Fibroblast of skin of scalp (primary cell): ENCODE measurements at regions not wholly inside any gene's neighbourhood (a gene's known extent, or its start where the extent isn't known, plus 50 kb on each side); places are given as distances from the start of the nearest gene placed in this dataset.

Experiments used
- DNase-seq: peaks from one replicate; pipeline ENCODE4 v3.0.0-alpha.2; 2013

DNA sequence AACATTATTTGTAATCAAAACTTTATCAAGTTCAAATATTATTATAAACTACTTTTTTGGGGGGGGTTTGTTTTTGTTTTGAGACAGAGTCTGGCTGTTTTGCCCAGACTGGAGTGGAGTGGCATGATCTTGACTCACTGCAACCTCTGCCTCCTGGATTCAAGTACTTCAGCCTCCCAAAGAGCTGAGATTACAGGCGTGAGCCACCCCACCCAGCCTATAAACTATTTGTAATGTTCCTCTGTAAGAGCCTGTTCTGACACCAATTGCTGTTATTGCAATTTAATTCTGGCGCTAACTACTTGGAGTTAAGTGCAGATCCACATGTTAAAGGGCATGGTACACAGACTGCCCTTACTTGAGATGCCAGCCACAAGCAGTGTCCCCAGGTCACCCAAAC, 478.1 kb upstream of the NRP1 start:
- DNase-seq = no peak

DNA sequence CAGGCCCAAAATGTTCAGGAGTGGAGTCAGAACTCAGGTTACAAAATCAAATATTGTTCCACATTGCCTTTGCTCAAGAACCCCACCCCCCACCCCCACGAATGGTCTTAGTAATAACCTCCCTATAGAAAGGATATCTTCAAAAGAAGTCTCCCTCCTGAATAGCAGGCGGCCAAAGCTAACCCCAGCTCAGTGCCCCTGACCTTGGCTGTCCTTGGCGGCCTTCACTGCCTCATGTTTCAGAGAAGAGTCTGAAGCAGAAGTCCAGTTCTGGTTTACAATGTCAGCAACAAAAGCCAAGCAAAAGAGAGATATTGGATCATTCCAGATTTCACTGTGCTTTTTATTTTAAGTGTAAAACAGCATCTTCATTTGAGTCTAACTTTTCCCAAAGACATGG, 476.5 kb upstream of the NRP1 start:
- no peak for DNase-seq

DNA sequence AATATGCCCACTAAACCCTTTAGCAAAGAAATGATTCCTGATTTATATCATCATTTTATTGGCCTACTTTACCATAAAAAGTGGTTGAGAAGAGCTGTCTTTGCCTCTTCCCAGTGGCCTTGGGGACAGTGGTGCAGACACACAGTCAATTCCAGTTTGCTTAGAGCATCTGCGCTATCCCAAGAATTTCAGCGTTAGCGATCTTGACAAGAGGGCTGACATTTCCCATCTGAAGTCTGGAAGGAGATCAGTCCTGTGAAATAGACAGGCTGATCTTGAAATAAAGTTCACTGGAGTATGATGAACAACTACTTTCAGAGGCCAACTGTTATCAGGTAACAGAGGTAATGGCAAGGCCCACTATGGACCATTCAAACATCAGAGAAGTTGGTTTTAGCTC, 475.3 kb upstream of the NRP1 start:
- DNase-seq = no peak

DNA sequence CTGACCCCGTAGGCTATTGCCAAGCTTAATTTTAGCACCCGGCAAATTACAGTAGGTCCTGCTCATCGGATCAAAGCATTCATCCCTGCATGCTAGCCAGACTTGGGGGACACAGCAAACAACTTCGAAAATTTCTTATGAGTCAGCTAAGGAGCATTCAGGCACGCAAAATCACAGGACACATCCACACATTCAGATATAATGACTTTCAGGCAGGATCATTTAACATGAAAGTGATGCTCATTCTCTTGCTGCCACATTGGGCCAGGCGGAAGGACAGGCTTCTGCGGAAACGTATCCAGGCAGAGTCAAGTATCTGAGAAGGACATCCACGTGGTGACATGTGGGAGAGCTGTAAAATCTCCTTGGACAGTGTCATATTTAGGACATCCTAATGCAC, 474.0 kb upstream of the NRP1 start:
- DNase-seq = peak; percentile 56

DNA sequence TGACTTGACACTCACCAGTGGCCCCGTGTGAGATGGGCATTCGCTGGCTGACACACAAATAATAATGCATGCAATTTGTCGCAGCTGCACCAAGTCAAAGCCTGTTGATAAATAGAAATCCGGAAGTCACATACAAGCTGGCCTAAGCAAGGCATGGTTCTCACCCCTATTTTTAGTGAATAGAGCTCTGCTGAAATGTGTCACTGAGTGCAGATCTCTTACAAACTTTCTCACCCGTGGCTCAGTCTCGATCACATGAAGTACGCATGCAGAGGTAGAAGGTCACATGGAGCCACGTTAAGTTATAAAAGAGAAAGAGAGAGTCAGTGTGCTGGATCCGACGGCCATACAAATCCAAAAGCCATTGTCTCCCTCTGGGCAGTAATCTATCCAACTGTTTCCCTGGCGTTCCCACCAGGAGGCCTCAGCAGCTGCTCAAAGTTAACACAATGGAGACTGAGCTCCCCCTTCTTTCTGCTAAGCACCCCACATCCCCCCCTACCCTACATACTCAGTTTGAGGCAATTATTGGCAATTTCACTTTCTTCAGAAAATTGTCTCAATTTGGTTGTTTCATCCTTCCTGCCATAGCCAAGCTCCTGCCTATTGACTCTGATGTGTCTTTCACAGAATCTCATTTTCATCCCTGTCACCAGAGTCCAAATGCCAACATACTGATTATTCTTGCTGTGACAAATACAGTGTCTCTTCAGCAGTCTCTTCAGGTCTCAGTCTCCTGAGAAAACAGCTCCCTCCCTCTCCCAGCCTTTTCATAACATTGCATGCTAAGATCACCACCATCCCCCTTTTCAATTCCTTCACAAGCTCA, 473.3 kb upstream of the NRP1 start:
- peak; percentile 16 for DNase-seq

DNA sequence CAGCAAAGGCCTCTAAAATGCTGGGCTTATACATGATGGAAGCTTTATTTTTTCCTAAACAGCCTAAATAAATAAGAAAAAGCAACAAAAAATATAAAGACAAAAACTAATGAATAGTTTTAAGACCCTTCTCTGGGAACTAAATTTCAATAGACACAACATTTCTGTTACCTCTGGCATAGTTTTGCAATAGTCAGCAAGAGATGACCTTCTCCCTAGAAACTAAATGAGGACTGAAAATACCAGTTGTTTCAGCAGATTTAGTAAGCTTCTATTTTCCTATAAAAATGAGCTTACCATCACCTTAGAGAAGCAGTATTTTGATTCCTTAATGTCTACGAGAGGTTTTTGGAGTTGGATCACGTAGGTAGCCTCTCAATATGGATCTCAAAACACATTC, 471.4 kb upstream of the NRP1 start:
- DNase-seq = no peak

DNA sequence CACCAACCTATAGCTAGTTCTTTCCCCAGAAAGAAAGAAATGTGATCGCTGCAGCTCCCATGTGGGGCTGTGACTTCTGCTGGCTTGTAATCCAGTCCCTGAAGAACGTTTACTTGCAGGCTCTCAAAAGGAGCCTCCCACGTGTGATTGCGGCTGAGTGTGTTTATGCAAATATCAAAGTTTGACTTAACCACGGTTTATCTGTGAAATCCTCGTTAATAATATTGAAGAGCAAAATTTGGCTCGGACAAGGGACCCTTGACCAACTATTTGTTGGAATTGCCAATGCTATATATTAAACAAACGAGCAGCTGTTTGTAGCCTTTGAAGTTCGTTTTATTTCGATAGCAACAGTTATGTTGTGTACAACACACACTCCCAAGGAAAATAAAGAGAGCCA, 470.1 kb upstream of the NRP1 start:
- DNase-seq = no peak

DNA sequence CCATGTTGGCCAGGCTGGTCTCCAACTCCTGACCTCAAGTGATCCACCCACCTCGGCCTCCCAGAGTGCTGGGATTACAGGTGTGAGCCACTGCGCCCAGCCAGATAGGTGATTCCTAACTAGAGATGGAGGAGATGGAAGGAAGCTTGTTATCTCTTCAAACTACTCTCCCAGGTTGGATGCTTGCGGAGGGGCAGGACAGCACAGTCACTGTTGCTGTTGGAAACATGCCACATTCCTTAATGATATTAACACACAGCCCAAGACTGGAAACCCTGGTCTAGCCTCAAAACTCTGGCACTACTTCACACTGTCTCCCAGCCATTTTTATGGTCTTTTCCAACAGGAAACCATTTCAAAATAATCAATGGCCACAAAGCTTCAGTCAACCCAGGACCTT, 468.8 kb upstream of the NRP1 start:
- peak; percentile 85 for DNase-seq

DNA sequence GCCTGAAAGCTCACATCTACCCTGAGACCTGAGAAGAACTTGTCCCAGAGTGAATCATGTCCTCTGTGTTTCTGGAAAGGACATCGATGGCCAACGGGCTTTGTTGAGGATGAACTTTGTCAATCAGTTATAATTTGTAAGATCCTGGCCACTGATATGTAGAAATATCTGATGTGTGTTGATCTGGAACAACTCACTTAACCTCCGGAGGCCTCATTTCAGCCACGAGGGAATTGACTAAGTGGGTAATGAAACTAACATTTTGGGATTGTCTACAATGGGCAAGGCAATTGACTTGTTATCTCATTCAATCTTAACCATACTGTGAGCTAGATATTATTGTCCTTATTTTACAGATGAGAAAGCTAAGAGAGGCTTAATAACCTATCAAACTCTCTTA, 468.1 kb upstream of the NRP1 start:
- no peak for DNase-seq

DNA sequence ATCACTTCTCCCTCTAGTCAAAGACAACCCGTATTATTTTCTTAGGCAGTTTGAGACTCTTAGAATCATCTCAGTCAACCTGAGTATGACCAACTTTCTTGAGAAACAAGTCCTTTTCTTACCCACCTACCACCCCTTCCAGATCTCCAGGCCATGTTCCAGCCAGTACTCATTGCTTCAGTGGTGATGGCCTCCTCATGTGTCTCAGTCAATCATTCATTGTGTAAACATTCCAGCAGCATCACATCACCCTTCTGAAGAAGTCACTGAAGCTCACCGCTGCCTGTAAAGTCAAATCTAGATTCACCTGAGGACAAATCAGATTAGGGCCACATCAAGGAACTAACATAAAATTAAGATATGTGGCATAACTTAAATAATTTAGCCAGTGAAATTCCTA, 467.2 kb upstream of the NRP1 start:
- DNase-seq = peak; percentile 72

DNA sequence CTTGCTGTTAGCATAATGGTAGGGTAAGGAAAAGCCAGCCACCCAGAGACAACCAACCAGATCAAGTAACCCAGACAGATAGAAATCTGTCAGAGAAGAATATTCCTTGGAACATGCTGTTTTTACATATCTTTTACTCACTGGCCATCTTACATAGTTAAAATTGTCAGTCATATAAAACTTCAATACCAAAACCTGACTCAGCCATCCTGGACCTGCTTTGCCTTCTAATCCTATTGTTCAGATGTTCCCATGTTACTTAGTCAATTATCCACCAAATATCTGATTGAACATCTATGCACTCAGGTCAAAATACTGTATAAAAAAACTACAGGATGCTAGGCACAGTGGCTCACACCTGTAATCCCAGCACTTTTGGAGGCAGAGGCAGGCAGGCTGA, 466.5 kb upstream of the NRP1 start:
- no peak for DNase-seq

DNA sequence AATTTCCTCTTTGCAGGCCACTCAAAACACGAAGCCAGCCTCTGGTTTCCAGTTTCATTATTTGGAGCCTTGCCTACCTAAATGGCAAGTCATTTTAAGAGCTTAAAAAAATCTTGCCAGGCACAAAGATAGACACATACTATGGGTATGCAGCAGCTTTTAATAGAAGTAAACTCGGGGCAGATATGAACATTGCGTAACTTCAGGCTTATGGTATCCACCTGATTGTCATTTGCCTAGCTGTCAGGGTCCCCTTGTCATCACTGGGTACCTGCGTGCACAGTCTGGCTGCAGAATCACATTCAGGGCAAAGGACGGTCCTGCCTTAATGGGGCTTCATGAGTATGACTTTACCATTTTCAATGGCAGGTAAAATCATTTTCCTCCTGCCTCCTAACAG, 466.1 kb upstream of the NRP1 start:
- no peak for DNase-seq

DNA sequence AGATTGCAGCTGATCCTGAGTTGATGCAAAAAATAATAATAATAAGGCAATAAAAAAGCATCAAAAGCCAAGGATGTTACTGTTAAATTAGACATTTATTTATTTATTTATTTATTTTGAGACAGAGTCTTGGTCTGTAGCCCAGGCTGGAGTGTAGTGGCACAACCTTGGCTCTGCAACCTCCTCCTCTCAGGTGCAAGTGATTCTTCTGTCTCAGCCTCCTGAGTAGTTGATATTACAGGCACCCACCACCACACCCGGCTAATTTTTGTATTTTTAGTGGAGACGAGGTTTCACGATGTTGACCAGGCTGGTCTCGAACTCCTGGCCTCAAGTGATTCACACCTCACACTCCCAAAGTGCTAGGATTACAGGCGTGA, 465.5 kb upstream of the NRP1 start:
- no peak for DNase-seq

DNA sequence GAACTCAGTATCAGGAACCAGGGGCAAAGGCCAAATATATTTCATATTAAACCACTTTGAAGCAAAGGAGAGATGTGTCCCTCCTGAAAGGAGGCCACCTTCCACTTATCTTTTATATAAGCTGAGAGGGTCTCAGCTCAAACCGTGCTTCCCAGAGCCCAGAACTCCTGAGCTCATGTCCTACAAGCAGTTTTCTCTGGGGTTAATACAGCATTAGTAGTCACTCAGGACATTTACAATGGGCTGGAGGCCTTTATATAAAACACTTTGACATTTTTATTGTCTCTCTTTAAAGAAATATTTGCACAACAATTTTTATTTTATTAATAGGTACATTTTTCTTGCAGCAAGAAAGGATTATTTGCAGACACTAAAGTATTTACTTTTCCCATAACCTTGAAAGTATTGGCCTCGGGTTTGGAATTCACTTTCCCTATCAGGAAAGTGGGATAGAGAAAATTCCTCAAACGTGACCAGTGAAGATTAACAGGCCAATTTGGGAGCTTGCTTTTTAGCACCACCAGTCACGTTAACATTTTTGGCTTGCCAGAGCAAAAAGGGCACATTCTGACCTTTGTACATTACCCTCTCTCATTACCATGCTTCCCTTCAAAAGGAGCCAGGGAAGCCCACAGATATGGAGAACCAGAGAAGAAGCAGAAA, 464.9 kb upstream of the NRP1 start:
- DNase-seq = peak; percentile 15

DNA sequence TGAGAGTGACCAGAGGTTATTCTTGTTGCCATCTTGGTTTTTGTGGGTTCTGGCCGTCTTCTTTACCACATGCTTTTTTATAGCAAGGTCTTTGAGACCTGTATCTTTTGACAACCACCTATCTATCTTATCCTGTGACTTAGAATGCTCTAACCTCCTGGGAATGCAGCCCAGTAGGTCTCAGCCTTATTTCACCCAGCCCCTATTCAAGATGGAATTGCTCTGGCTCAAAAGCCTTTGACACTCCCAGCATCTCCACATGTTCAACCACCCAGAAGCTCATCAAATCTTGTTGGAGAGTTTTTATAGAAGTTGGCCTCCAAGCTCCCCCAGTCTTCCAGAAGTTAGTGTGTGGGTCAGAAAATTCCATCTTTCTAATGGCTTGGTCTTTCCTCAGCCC, 464.3 kb upstream of the NRP1 start:
- no peak for DNase-seq

DNA sequence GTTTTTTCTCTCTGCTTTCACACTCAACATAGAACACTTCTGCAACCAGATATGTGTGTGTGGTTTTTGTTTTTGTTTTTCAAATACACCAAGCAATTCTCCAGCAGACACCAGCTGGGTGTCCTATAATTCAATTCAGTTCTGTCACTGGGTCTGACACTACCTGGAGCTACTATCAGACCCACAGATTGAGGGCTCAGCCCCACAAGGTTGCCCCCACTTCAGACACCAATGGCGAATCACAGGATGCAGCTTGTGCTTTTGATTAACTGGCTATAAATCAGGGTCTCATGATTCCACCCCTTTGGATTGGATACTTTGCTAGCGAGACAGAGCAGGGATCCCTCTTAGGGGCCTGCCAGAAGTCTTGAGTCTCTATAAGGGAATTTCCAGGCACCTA, 462.2 kb upstream of the NRP1 start:
- no peak for DNase-seq

DNA sequence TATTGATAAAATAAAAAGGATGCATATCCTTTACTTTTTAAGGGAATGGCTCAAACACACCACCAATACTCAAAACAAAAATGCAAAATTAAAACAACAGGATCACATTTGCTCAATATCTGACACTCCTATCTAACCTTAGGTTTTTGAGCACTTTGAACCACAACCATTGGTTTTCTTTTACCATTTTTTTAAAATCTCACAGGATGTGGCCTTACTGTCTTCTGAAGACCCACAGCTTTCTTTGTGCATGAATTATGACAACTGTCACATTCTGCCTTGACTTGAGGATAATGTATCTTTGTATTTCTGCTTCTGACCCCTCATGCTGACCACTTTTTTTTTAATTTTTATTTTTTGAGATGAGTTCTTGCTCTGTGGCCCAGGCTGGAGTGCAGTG, 461.1 kb upstream of the NRP1 start:
- DNase-seq = no peak

DNA sequence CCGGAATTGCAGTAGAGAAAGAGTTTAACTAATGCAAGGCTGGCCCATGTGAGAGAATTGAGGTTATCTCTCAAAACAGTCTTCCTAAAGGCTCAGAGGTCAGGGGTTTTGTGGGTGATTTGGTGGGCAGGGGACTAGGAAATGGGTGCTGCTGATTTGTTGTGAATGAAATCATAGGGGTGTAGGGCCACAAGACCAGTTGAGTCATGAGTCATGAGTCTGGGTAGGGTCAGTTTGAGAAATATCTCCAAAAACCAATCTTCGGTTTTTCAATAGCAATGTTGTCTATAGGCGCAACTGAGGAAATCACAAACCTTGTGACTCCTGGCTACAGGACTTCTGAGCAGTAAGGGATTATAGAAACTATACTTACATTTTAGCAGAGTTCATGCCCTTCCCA, 460.0 kb upstream of the NRP1 start:
- no peak for DNase-seq

DNA sequence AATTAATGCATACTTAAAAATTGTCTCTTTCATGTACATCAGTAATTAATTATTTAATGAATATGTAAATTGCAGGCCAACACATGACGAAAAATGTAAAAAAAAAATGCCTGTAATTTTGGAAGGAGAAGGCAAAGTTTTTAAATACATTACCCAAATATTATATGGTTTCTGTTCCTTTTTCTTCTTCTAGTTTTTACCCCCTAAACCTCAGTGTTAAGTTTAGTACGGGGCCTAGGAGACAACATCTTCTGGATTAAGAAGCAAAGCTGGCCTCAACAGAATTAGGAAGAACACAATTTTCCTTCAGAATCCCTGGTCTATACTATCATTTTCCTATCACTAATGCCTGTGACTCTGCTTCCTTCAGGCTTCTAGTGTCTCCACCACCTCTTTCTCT, 459.3 kb upstream of the NRP1 start:
- DNase-seq = no peak

DNA sequence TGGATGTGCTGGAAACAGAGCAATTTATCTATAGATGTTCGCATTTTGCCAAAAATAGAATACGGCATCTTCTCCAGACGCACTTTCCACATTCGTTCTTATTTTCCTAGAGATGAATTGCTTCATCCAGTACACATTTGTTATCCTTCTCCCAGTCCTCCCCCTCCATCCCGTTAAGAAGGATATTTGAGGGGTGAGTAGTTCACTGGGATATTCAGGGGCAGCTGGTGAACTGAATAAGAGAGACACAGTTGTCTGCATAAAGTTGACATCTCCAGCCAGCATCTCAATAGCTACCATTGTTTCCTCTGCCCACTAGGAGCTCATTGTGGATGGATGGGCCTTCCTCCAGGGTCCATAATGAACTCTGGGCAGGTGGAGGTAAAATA, 456.8 kb upstream of the NRP1 start:
- DNase-seq = peak; percentile 27

DNA sequence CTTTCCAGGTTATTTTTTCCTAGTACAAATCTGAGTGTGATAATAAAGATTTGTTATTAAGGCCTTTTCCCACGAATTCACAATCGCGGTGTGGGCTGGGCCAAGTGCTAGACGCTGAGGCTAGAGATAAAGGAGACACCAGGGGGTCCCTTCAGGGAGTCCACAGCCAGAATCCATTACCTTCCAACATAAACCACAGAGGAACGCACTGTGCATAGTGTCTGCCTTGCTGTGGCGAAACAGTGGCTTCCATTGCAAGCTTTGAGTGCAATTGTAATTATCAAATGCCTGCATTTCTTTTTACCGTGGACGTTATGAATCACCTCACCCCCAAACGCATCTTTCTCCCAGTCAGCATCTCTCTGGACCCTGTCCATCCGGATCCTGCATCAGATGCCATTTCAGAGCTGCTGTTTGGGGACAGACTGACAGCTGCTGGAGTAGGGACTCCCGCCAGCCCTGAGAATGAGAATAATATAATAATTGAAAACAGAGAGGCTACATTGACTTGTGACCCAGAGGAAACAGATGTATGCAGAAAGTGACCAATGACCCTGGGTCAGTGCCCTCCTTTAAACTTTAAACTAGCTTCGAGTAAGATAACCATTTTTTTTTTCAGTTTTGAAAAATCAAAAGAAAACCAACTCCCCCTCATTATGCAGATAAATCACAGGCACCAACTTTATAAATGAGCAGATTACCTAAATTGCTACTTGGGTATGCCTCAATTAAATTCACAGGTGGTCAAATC, 456.2 kb upstream of the NRP1 start:
- no peak for DNase-seq

DNA sequence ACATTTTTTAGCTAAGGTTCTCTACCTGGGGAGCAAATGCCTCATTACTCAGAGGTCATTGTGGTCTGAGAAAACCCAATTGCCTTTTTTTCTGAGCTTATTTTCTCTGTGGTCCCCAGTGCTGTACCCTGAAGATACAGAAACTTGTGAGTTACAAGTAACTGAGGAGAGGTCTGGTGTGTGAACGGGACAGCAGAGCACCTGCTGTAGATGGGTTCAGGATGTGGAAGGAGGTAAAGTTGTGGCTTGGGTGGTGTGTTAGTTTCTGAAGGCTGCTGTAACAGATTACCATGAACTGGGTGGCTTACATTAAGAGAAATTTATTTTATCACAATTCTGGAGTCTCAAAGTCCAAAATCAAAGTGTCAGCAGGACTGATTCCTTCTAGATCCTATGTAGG, 449.1 kb upstream of the NRP1 start:
- no peak for DNase-seq

DNA sequence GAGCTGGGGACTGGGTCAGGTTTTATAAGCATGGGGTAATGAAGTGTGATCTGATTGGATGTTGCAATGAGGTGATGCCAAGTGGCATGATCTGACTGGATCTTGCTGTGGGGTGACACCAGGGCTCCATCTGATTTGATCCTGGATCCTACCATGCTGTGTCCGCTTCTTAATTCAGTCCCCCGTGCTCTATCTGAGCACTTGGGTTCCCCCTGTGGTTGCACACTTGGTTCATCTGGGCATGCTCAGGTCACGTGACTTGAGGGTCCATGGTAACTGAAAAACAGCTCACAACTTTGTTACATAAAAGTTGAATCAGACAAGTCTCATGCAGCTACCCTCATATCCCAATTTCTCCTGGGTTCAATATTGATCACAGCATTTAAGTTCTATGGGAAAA, 448.6 kb upstream of the NRP1 start:
- no peak for DNase-seq
